Hepatocyte (in vitro differentiated cells): ENCODE measurements at regions not wholly inside any gene's neighbourhood (a gene's known extent, or its start where the extent isn't known, plus 50 kb on each side); places are given as distances from the start of the nearest gene placed in this dataset.

Source experiments
- DNase-seq: peaks from one replicate; pipeline ENCODE4 v3.0.0-alpha.2; 2016; ENCODE audit warnings: low spot score
- H2AFZ ChIP-seq: fragments of 200-600 bp; sonication (generic); 2 replicates; pipeline ENCODE4 v1.6.0; 2016; ENCODE audit warnings: antibody characterized with exemption, mild to moderate bottlenecking
- H3K27ac ChIP-seq: fragments of 200-600 bp; sonication (generic); 2 replicates; pipeline ENCODE4 v1.5.1; 2016; ENCODE audit warnings: mild to moderate bottlenecking
- H3K27me3 ChIP-seq: fragments of 200-600 bp; sonication (generic); 2 replicates; pipeline ENCODE4 v1.6.1; 2016
- H3K36me3 ChIP-seq: fragments of 200-600 bp; sonication (generic); replicated peaks from 2 replicates; pipeline ENCODE4 v1.5.1; 2016; ENCODE audit warnings: low read depth; ENCODE audit not compliant: insufficient read depth
- H3K4me1 ChIP-seq: fragments of 200-600 bp; sonication (generic); 2 replicates; pipeline ENCODE4 v1.5.1; 2016; ENCODE audit warnings: mild to moderate bottlenecking, moderate library complexity; ENCODE audit not compliant: insufficient read depth
- H3K4me2 ChIP-seq: fragments of 200-600 bp; sonication (generic); 2 replicates; pipeline ENCODE4 v1.6.0; 2016
- H3K4me3 ChIP-seq: fragments of 200-600 bp; sonication (generic); 2 replicates; pipeline ENCODE4 v1.5.1; 2016; ENCODE audit warnings: mild to moderate bottlenecking
- H3K79me2 ChIP-seq: fragments of 200-600 bp; sonication (generic); 2 replicates; pipeline ENCODE4 v1.6.0; 2017; ENCODE audit warnings: mild to moderate bottlenecking
- H3K9me2 ChIP-seq: fragments of 200-600 bp; sonication (generic); replicated peaks from 2 replicates; pipeline ENCODE4 v1.6.0; 2017; ENCODE audit warnings: mild to moderate bottlenecking; ENCODE audit not compliant: insufficient read depth
- H3K9me3 ChIP-seq: fragments of 200-600 bp; sonication (generic); 2 replicates; pipeline ENCODE4 v1.5.1; 2016; ENCODE audit warnings: low read depth, mild to moderate bottlenecking
- H4K20me1 ChIP-seq: fragments of 200-600 bp; sonication (generic); 2 replicates; pipeline ENCODE4 v1.6.0; 2016; ENCODE audit warnings: mild to moderate bottlenecking; ENCODE audit not compliant: insufficient read depth, poor library complexity, severe bottlenecking
- CTCF ChIP-seq: fragments of 200-600 bp; sonication (generic); IDR thresholded peaks from 2 replicates; pipeline ENCODE4 v1.5.1; 2016; ENCODE audit warnings: antibody characterized with exemption, mild to moderate bottlenecking; ENCODE audit not compliant: poor library complexity
- EZH2 ChIP-seq: fragments of 200-600 bp; sonication (generic); IDR thresholded peaks from 2 replicates; pipeline ENCODE4 v1.6.1; 2016; ENCODE audit warnings: antibody characterized with exemption, mild to moderate bottlenecking, borderline replicate concordance
- EZH2phosphoT487 ChIP-seq: fragments of 200-600 bp; sonication (generic); IDR thresholded peaks from one replicate; pipeline ENCODE4 v1.6.1; 2018; ENCODE audit warnings: antibody characterized with exemption, mild to moderate bottlenecking, low read depth, moderate library complexity; ENCODE audit not compliant: unreplicated experiment, severe bottlenecking
- WGBS: methylation state at CpG from one replicate; pipeline ENCODE4 v1.1.6; 2016; ENCODE audit warnings: low lambda C conversion rate; ENCODE audit errors: missing lambda C conversion rate; 5-methylcytosine and 5-hydroxymethylcytosine counted together

- no peak overlapping the region for H3K4me3 ChIP-seq
- peak overlapping the region; percentile 80 for H3K27ac ChIP-seq
- H3K36me3 ChIP-seq: no peaks in the 10 kb centered on the region
- H4K20me1 ChIP-seq: no peaks in the 10 kb centered on the region
- H3K9me3 ChIP-seq: no peaks in the 10 kb centered on the region
- peaks cover 15% of the 10 kb centered on the region for H3K4me1 ChIP-seq
- H3K9me2 ChIP-seq: no peaks in the 10 kb centered on the region
- no peak for DNase-seq
- TF ChIP-seq EZH2phosphoT487 (no peak), EZH2 (no peak), CTCF (no peak)
- no peak overlapping the region for H2AFZ ChIP-seq
- no peaks in the 10 kb centered on the region for H3K27me3 ChIP-seq
- no peaks in the 10 kb centered on the region for H3K79me2 ChIP-seq
- 37% methylated on average over 4 of the region's 4 CpGs for WGBS
- H3K4me2 ChIP-seq: peak overlapping the region; percentile 10
These were observed 152.3 kb upstream of the TWIST2 start for GRCh38 chr2:238695538-238695937.

- no peak for DNase-seq
- Histone ChIP-seq H2AFZ (no peak overlapping the region), H3K36me3 (no peaks in the 10 kb centered on the region), H3K9me3 (no peaks in the 10 kb centered on the region), H3K27ac (peak overlapping the region; percentile 80), H3K4me1 (peaks cover 16% of the 10 kb centered on the region), H3K9me2 (no peaks in the 10 kb centered on the region), H3K4me3 (no peak overlapping the region), H3K79me2 (no peaks in the 10 kb centered on the region), H3K27me3 (no peaks in the 10 kb centered on the region), H3K4me2 (no peak overlapping the region), H4K20me1 (no peaks in the 10 kb centered on the region)
- TF ChIP-seq EZH2 (no peak), EZH2phosphoT487 (no peak), CTCF (no peak)
- WGBS: 92% methylated on average over 4 of the region's 4 CpGs
These were observed 151.6 kb upstream of the TWIST2 start for GRCh38 chr2:238696331-238696730.

GRCh38 chr2:238696786-238697185 lies 151.1 kb upstream of the TWIST2 start:
- TF ChIP-seq CTCF (no peak), EZH2 (no peak), EZH2phosphoT487 (no peak)
- peaks cover 20% of the 10 kb centered on the region for H3K4me1 ChIP-seq
- H3K9me3 ChIP-seq: no peaks in the 10 kb centered on the region
- no peak overlapping the region for H3K4me3 ChIP-seq
- H3K36me3 ChIP-seq: no peaks in the 10 kb centered on the region
- H3K4me2 ChIP-seq: no peak overlapping the region
- H2AFZ ChIP-seq: no peak overlapping the region
- H3K27ac ChIP-seq: no peak overlapping the region
- H3K9me2 ChIP-seq: no peaks in the 10 kb centered on the region
- no peaks in the 10 kb centered on the region for H3K27me3 ChIP-seq
- no peak for DNase-seq
- WGBS: 89% methylated on average over 3 of the region's 3 CpGs
- H4K20me1 ChIP-seq: no peaks in the 10 kb centered on the region
- H3K79me2 ChIP-seq: no peaks in the 10 kb centered on the region
